ENCODE measurements at regions not wholly inside any gene's neighbourhood (a gene's known extent, or its start where the extent isn't known, plus 50 kb on each side); places are given as distances from the start of the nearest gene placed in this dataset.

- Histone ChIP-seq H3K27ac (ENCODE audit: low read length) (no peak overlapping the region), H3K27me3 (replicated peaks in 1 of 2; ENCODE audit: control insufficient read depth in 2 of 2, extremely low read depth in 1 of 2, insufficient read depth in 2 of 2, low read length in 1 of 2) (peaks cover 0 to 5% of the 10 kb centered on the region in 2 experiments), H3K4me1 (ENCODE audit: control insufficient read depth in 1 of 2, extremely low read depth in 1 of 2, insufficient read depth in 2 of 2, low read length in 2 of 2) (peaks cover 0 to 5% of the 10 kb centered on the region in 2 experiments), H3K36me3 (ENCODE audit: control insufficient read depth in 2 of 2, extremely low read depth in 1 of 2, insufficient read depth in 1 of 2, low read length in 1 of 2) (no peaks in the 10 kb centered on the region), H3K4me3 (ENCODE audit: control insufficient read depth in 1 of 2, extremely low read depth in 1 of 2, low read length in 1 of 2) (no peak overlapping the region), H3K9me3 (no peaks in the 10 kb centered on the region)
- DNase-seq (no peak), ATAC-seq (replicated peaks in 1 of 4) (no peak)
- Mint-ChIP-seq H3K36me3 (no peaks in the 10 kb centered on the region), H3K4me1 (peaks cover 0 to 2% (median 0%) of the 10 kb centered on the region in 3 donors), H3K4me3 (no peak overlapping the region), H3K27me3 (peaks cover 0 to 8% of the 10 kb centered on the region in 2 donors), H3K9me3 (peaks cover 0 to 4% (median 3%) of the 10 kb centered on the region in 3 donors), H3K27ac (no peak overlapping the region)
- CTCF ChIA-PET: interaction anchor here (2.3 to 3.2 kb wide), 2 partner anchors 113 to 114 kb away, joined by 22 to 23 read pairs; no protein-coding TSS in a partner anchor
- POLR2A ChIA-PET: no interaction called here
Observed at GRCh38 chr1:53391982-53392381, 64.1 kb upstream of the LRP8 start.

GRCh38 chr1:53392460-53392859 is 64.6 kb upstream of the LRP8 start:
- peaks cover 0 to 8% of the 10 kb centered on the region in 2 donors for H3K27me3 Mint-ChIP-seq
- no peaks in the 10 kb centered on the region for H3K36me3 Mint-ChIP-seq
- ChIA-PET CTCF (interaction anchor here (0.6 to 3.2 kb wide), 7 partner anchors 9 to 116 kb away, joined by 3 to 23 read pairs (median 3); no protein-coding TSS in a partner anchor), POLR2A (no interaction called here)
- WGBS (ENCODE audit: insufficient coverage): 94% methylated on average over 12 of the region's 13 CpGs
- no peak for ATAC-seq (replicated peaks in 1 of 4)
- Histone ChIP-seq H3K27me3 (replicated peaks in 1 of 2; ENCODE audit: control insufficient read depth in 2 of 2, extremely low read depth in 1 of 2, insufficient read depth in 2 of 2, low read length in 1 of 2) (peaks cover 0 to 5% of the 10 kb centered on the region in 2 experiments), H3K36me3 (ENCODE audit: control insufficient read depth in 2 of 2, extremely low read depth in 1 of 2, insufficient read depth in 1 of 2, low read length in 1 of 2) (no peaks in the 10 kb centered on the region), H3K4me1 (ENCODE audit: control insufficient read depth in 1 of 2, extremely low read depth in 1 of 2, insufficient read depth in 2 of 2, low read length in 2 of 2) (peaks cover 0 to 5% of the 10 kb centered on the region in 2 experiments), H3K4me3 (ENCODE audit: control insufficient read depth in 1 of 2, extremely low read depth in 1 of 2, low read length in 1 of 2) (no peak overlapping the region), H3K27ac (ENCODE audit: low read length) (no peak overlapping the region), H3K9me3 (no peaks in the 10 kb centered on the region)
- H3K9me3 Mint-ChIP-seq: no peaks in the 10 kb centered on the region
- H3K4me1 Mint-ChIP-seq: peaks cover 0 to 2% (median 0%) of the 10 kb centered on the region in 3 donors
- no peak overlapping the region for H3K4me3 Mint-ChIP-seq
- DNase-seq: no peak
- H3K27ac Mint-ChIP-seq: no peak overlapping the region

GRCh38 chr1:53393325-53393792 is 65.5 kb upstream of the LRP8 start:
- CTCF ChIA-PET: interaction anchor here (0.6 to 3.2 kb wide), 8 partner anchors 20 to 117 kb away, joined by 3 to 23 read pairs (median 3); no protein-coding TSS in a partner anchor
- Histone ChIP-seq H3K4me1 (ENCODE audit: control insufficient read depth in 1 of 2, extremely low read depth in 1 of 2, insufficient read depth in 2 of 2, low read length in 2 of 2) (peaks cover 0 to 5% of the 10 kb centered on the region in 2 experiments), H3K36me3 (ENCODE audit: control insufficient read depth in 2 of 2, extremely low read depth in 1 of 2, insufficient read depth in 1 of 2, low read length in 1 of 2) (no peaks in the 10 kb centered on the region), H3K4me3 (ENCODE audit: control insufficient read depth in 1 of 2, extremely low read depth in 1 of 2, low read length in 1 of 2) (no peak overlapping the region), H3K27ac (ENCODE audit: low read length) (no peak overlapping the region), H3K9me3 (no peaks in the 10 kb centered on the region), H3K27me3 (replicated peaks in 1 of 2; ENCODE audit: control insufficient read depth in 2 of 2, extremely low read depth in 1 of 2, insufficient read depth in 2 of 2, low read length in 1 of 2) (peaks cover 0 to 5% of the 10 kb centered on the region in 2 experiments)
- no peak overlapping the region for H3K4me3 Mint-ChIP-seq
- peak overlapping the region in 1 of 2 donors; percentile 72 for H3K27ac Mint-ChIP-seq
- ATAC-seq (replicated peaks in 1 of 4) (peak; percentile 67 to 79 (median 72)), DNase-seq (peak in 33 of 35 experiments; percentile 19 to 77 (median 56))
- peaks cover 0 to 2% (median 0%) of the 10 kb centered on the region in 3 donors for H3K4me1 Mint-ChIP-seq
- WGBS (ENCODE audit: insufficient coverage): 20% methylated on average over 10 of the region's 10 CpGs
- H3K27me3 Mint-ChIP-seq: peaks cover 0 to 3% of the 10 kb centered on the region in 2 donors
- no peaks in the 10 kb centered on the region for H3K36me3 Mint-ChIP-seq
- no peaks in the 10 kb centered on the region for H3K9me3 Mint-ChIP-seq
- POLR2A ChIA-PET: interaction anchor here in 1 of 2 donors (0.6 kb wide), 1 partner anchor 41 kb away, joined by 3 read pairs; no protein-coding TSS in a partner anchor

DNA sequence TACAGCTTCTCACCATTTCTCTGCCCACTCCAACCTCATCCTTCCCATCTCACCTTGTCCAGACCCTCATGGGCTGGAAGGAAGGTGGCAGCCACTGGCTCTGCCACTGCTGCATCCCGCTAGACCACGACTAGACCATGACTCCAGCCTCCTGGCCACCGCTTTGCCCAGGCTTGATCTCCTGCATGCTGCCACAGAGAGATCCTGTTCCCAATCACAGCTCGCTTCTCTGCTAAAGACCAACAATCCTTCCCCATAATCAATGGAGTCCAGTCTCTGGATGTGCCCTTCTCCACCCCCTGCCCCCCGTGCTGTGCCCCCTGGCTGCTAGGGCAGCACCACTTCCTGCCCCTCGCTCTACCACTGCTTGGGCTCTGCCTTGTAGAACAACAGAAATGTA is 64.9 kb upstream of the DMRTB1 start:
- ChIA-PET CTCF (interaction anchor here (1.1 to 3.2 kb wide), 3 partner anchors 114 to 116 kb away, joined by 3 to 23 read pairs (median 22); no protein-coding TSS in a partner anchor), POLR2A (no interaction called here)
- 80% methylated on average over 5 of the region's 6 CpGs for WGBS (ENCODE audit: insufficient coverage)
- no peaks in the 10 kb centered on the region for H3K36me3 Mint-ChIP-seq
- H3K4me3 Mint-ChIP-seq: no peak overlapping the region
- peaks cover 0 to 5% of the 10 kb centered on the region in 2 experiments for H3K4me1 ChIP-seq (ENCODE audit: control insufficient read depth in 1 of 2, extremely low read depth in 1 of 2, insufficient read depth in 2 of 2, low read length in 2 of 2)
- no peaks in the 10 kb centered on the region for H3K9me3 ChIP-seq
- H3K27ac ChIP-seq (ENCODE audit: low read length): no peak overlapping the region
- H3K27ac Mint-ChIP-seq: peak overlapping the region in 1 of 2 donors; percentile 49
- H3K4me1 Mint-ChIP-seq: peaks cover 0 to 2% (median 0%) of the 10 kb centered on the region in 3 donors
- H3K4me3 ChIP-seq (ENCODE audit: control insufficient read depth in 1 of 2, extremely low read depth in 1 of 2, low read length in 1 of 2): no peak overlapping the region
- no peaks in the 10 kb centered on the region for H3K9me3 Mint-ChIP-seq
- no peak for ATAC-seq (replicated peaks in 1 of 4)
- H3K27me3 Mint-ChIP-seq: peaks cover 0 to 3% of the 10 kb centered on the region in 2 donors
- no peaks in the 10 kb centered on the region for H3K36me3 ChIP-seq (ENCODE audit: control insufficient read depth in 2 of 2, extremely low read depth in 1 of 2, insufficient read depth in 1 of 2, low read length in 1 of 2)
- no peak for DNase-seq
- peaks cover 0 to 5% of the 10 kb centered on the region in 2 experiments for H3K27me3 ChIP-seq (replicated peaks in 1 of 2; ENCODE audit: control insufficient read depth in 2 of 2, extremely low read depth in 1 of 2, insufficient read depth in 2 of 2, low read length in 1 of 2)

DNA sequence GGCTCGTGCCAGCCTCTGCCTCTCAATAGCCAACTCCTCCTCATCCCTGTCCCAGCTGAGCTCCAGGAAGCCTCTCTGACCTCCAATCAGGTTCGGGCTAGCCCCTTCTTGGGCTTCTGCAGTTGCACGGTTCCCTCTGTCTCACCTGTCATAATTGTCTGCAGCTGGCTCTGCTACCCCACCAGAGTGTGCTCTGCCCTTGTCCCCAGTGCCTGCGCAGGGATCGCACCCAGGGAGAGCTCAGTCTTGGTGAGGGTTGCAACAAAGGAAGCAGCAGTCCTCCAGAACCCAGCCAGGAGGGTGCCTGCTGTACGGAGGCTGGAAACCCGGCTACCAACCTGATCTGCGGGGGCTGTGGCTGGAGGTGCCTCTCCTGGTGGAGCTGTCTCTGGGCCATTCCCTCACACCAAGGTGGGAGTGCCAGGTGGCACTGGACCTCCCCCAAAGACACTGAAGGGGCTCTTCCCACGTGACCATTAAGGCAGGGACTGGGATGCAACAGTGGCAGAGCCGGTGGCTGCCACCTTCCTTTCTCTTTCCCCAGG is 63.5 kb upstream of the DMRTB1 start:
- H3K27ac Mint-ChIP-seq: peak overlapping the region; percentile 4 to 22
- no peak for DNase-seq
- H3K9me3 Mint-ChIP-seq: no peaks in the 10 kb centered on the region
- peaks cover 0 to 5% of the 10 kb centered on the region in 2 experiments for H3K27me3 ChIP-seq (replicated peaks in 1 of 2; ENCODE audit: control insufficient read depth in 2 of 2, extremely low read depth in 1 of 2, insufficient read depth in 2 of 2, low read length in 1 of 2)
- ChIA-PET CTCF (interaction anchor here (0.7 to 1.1 kb wide), 3 partner anchors 115 to 117 kb away, joined by 3 to 5 read pairs (median 3); no protein-coding TSS in a partner anchor), POLR2A (no interaction called here)
- no peak for ATAC-seq (replicated peaks in 1 of 4)
- H3K4me3 Mint-ChIP-seq: no peak overlapping the region
- 86% methylated on average over 7 of the region's 10 CpGs for WGBS (ENCODE audit: insufficient coverage)
- H3K27ac ChIP-seq (ENCODE audit: low read length): no peak overlapping the region
- H3K27me3 Mint-ChIP-seq: peaks cover 0 to 3% of the 10 kb centered on the region in 2 donors
- H3K4me1 ChIP-seq (ENCODE audit: control insufficient read depth in 1 of 2, extremely low read depth in 1 of 2, insufficient read depth in 2 of 2, low read length in 2 of 2): peaks cover 0 to 5% of the 10 kb centered on the region in 2 experiments
- peaks cover 0 to 2% (median 0%) of the 10 kb centered on the region in 3 donors for H3K4me1 Mint-ChIP-seq
- H3K36me3 ChIP-seq (ENCODE audit: control insufficient read depth in 2 of 2, extremely low read depth in 1 of 2, insufficient read depth in 1 of 2, low read length in 1 of 2): no peaks in the 10 kb centered on the region
- H3K9me3 ChIP-seq: no peaks in the 10 kb centered on the region
- no peak overlapping the region for H3K4me3 ChIP-seq (ENCODE audit: control insufficient read depth in 1 of 2, extremely low read depth in 1 of 2, low read length in 1 of 2)
- H3K36me3 Mint-ChIP-seq: no peaks in the 10 kb centered on the region

GRCh38 chr1:53396573-53397268 is 62.5 kb upstream of the DMRTB1 start:
- H3K4me1 Mint-ChIP-seq: peaks cover 0 to 2% (median 0%) of the 10 kb centered on the region in 3 donors
- H3K4me1 ChIP-seq (ENCODE audit: control insufficient read depth in 1 of 2, extremely low read depth in 1 of 2, insufficient read depth in 2 of 2, low read length in 2 of 2): peaks cover 0 to 5% of the 10 kb centered on the region in 2 experiments
- ChIA-PET POLR2A (no interaction called here), CTCF (interaction anchor here (0.8 to 1.0 kb wide), 2 partner anchors 17 to 118 kb away, joined by 3 to 5 read pairs; no protein-coding TSS in a partner anchor)
- H3K27ac Mint-ChIP-seq: no peak overlapping the region
- no peak for DNase-seq
- no peak overlapping the region for H3K4me3 ChIP-seq (ENCODE audit: control insufficient read depth in 1 of 2, extremely low read depth in 1 of 2, low read length in 1 of 2)
- no peaks in the 10 kb centered on the region for H3K36me3 Mint-ChIP-seq
- H3K36me3 ChIP-seq (ENCODE audit: control insufficient read depth in 2 of 2, extremely low read depth in 1 of 2, insufficient read depth in 1 of 2, low read length in 1 of 2): no peaks in the 10 kb centered on the region
- H3K4me3 Mint-ChIP-seq: no peak overlapping the region
- 92% methylated on average over 6 of the region's 8 CpGs for WGBS (ENCODE audit: insufficient coverage)
- no peak for ATAC-seq (replicated peaks in 1 of 4)
- H3K9me3 ChIP-seq: no peaks in the 10 kb centered on the region
- no peak overlapping the region for H3K27ac ChIP-seq (ENCODE audit: low read length)
- H3K9me3 Mint-ChIP-seq: no peaks in the 10 kb centered on the region
- H3K27me3 ChIP-seq (replicated peaks in 1 of 2; ENCODE audit: control insufficient read depth in 2 of 2, extremely low read depth in 1 of 2, insufficient read depth in 2 of 2, low read length in 1 of 2): peaks cover 0 to 5% of the 10 kb centered on the region in 2 experiments
- H3K27me3 Mint-ChIP-seq: peaks cover 0 to 3% of the 10 kb centered on the region in 2 donors
